GM10248 (cell line): ENCODE measurements at regions not wholly inside any gene's neighbourhood (a gene's known extent, or its start where the extent isn't known, plus 50 kb on each side); places are given as distances from the start of the nearest gene placed in this dataset.

Experiments
- CTCF ChIA-PET: fragments of 300-600 bp; sonication (Branson Sonifier 250); formaldehyde crosslinking; extraction: SDS; loops from one replicate; lab custom pipeline; 2021; ENCODE audit warnings: antibody characterized with exemption; lab: Yijun Ruan, JAX
- POLR2A ChIA-PET: fragments of 350-650 bp; sonication (Branson Sonifier 250); formaldehyde crosslinking; extraction: SDS; loops from one replicate; lab custom pipeline; 2020; ENCODE audit warnings: antibody characterized with exemption; lab: Yijun Ruan, JAX
- DNase-seq: peaks from one replicate; pipeline ENCODE4 v3.0.0; 2012; ENCODE audit errors: extremely low spot score
- CTCF ChIP-seq: IDR thresholded peaks from 2 replicates; pipeline ENCODE4 v1.5.1; 2012; ENCODE audit warnings: mild to moderate bottlenecking, low read depth; ENCODE audit errors: extremely low read depth, missing control alignments, control extremely low read depth

GRCh38 chr11:112859787-112860186, 101.4 kb upstream of the NCAM1 start:
- CTCF ChIA-PET, result interaction anchor here (1.5 kb wide), 1 partner anchor 11 kb away, joined by 4 read pairs; no protein-coding TSS in a partner anchor
- POLR2A ChIA-PET, result no interaction called here
- no peak for DNase-seq
- no peak for TF ChIP-seq CTCF

- CTCF ChIA-PET, result interaction anchor here (1.2 kb wide), 1 partner anchor 15 kb away, joined by 3 read pairs; no protein-coding TSS in a partner anchor
- DNase-seq, result no peak
- TF ChIP-seq CTCF, result no peak
- POLR2A ChIA-PET, result no interaction called here
Observed at GRCh38 chr11:112861356-112861755, 99.9 kb upstream of the NCAM1 start.

DNA sequence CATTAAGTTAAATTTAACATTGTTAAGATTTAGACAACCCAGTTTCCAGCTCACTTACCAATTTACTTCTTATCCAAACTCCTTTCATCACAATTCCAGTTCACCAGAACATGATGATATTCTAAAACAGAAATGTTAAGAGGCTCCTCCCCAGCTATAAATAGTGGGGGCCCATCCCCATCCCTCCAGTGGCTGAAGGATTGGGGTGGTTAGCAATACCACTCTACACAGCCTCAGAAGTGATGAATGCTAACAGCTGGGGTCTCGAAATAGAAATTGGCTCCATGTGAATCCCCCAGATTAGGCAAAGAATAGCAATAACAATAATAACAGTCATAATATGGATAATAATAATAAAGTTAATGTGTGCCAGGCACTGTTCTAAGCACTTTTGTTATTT, 97.9 kb upstream of the NCAM1 start:
- ChIA-PET CTCF (interaction anchor here (1.0 to 1.7 kb wide), 2 partner anchors 10 to 195 kb away, joined by 3 to 5 read pairs; no protein-coding TSS in a partner anchor), POLR2A (no interaction called here)
- no peak for TF ChIP-seq CTCF
- no peak for DNase-seq

DNA sequence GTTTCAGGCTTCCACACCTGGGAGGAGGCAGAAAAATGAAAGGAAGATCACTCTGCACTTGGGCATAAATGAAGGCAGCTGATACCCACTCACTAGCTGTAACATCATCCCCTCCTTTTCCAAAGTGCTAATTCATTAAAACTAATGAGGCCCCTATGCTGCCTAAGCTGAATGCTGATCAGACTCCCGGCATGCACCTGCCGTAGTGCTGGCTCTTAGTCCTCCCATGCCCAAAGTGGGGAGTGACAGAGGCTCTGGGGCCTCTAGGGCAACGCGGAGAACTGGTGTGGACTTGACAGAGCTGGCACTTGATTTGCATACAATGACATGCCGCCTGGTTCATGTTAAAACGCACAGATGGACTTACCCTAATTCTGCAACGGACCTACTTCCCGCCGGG, 96.5 kb upstream of the NCAM1 start:
- ChIA-PET CTCF (no interaction called here), POLR2A (no interaction called here)
- no peak for TF ChIP-seq CTCF
- DNase-seq, result no peak

DNA sequence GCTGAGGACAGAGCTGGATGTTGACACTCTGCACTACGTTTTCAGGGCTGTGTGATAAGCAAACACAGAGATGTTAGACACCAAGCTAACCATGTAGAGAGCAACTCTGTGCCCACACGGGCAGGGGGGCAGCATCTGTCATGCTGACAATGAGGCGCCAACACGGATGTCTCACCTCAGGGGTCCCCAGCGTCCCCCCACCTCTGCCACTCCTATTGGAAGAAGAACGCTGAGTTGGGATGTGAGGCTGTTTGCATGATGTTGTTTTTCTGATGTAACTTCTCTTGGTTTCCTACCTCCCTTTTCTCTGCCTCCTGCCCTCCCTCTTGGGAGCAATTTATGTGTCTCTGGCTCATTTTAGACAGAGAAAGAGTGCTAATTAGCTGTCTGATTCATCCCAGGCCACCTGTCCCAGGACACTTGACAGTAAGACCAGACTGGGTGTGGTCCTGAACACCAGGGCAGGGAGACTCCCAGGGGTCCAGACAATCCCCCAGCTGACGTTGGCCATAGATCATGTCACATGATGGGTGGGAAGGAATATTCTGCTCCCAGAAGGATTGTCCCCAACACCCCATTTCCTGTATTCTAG, 89.2 kb upstream of the NCAM1 start:
- no peak for TF ChIP-seq CTCF
- no peak for DNase-seq
- POLR2A ChIA-PET, result no interaction called here
- CTCF ChIA-PET, result interaction anchor here (1.4 kb wide), 1 partner anchor 12 kb away, joined by 4 read pairs; no protein-coding TSS in a partner anchor

- no peak for TF ChIP-seq CTCF
- DNase-seq, result no peak
- ChIA-PET CTCF (no interaction called here), POLR2A (no interaction called here)
Observed at GRCh38 chr11:112874980-112875379, 86.2 kb upstream of the NCAM1 start.
